Panc1 (cell line): ENCODE measurements at regions not wholly inside any gene's neighbourhood (a gene's known extent, or its start where the extent isn't known, plus 50 kb on each side); places are given as distances from the start of the nearest gene placed in this dataset.

Source experiments
- POLR2AphosphoS5 ChIP-seq: IDR thresholded peaks from 2 replicates; pipeline ENCODE4 v1.6.1; 2012; ENCODE audit warnings: mild to moderate bottlenecking, low read depth, low read length, moderate library complexity
- SIN3A ChIP-seq: IDR thresholded peaks from 2 replicates; pipeline ENCODE4 v1.6.1; 2012; ENCODE audit warnings: low read depth, mild to moderate bottlenecking, low read length, moderate library complexity, borderline replicate concordance; ENCODE audit not compliant: insufficient read depth
- TCF7L2 ChIP-seq: IDR thresholded peaks from 2 replicates; pipeline ENCODE4 v1.6.1; 2011; ENCODE audit warnings: mild to moderate bottlenecking, low read depth, low read length, inconsistent platforms
- TF ChIP-seq, protein P1 (sequence below): fragments of 450-650 bp; IDR thresholded peaks from 2 replicates; pipeline ENCODE4 v1.5.1; 2017; ENCODE audit warnings: mild to moderate bottlenecking
- TF ChIP-seq, protein P2 (sequence below), 2 experiments: IDR thresholded peaks; 2 replicates each; pipeline ENCODE4 v1.6.1; 2011 to 2012; ENCODE audit warnings: low read depth in 2 of 2, control low read depth in 1 of 2, low read length in 1 of 2, mild to moderate bottlenecking in 1 of 2, moderate library complexity in 1 of 2; ENCODE audit not compliant: insufficient read depth in 1 of 2

DNA sequence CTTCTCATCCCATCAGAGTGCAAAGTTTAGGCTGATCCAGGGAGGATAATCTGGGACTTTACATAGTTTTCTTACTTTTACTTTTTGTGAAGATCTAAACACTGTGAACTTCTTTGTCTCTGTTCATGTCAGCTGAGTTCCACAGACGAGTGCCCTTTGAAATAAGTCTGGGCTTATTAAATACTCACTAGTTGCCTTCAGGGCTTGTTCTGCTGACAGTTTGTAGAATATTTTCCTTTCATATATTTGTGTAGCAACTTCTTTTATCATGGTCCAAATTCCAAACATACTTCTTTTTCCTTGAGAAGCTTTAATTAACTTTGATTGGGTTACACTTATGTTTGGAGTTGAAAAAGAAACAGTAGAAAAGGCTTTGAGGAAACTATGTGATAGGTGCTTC is 109.6 kb downstream of the SH2D1A start:
- TF ChIP-seq, protein P1, sequence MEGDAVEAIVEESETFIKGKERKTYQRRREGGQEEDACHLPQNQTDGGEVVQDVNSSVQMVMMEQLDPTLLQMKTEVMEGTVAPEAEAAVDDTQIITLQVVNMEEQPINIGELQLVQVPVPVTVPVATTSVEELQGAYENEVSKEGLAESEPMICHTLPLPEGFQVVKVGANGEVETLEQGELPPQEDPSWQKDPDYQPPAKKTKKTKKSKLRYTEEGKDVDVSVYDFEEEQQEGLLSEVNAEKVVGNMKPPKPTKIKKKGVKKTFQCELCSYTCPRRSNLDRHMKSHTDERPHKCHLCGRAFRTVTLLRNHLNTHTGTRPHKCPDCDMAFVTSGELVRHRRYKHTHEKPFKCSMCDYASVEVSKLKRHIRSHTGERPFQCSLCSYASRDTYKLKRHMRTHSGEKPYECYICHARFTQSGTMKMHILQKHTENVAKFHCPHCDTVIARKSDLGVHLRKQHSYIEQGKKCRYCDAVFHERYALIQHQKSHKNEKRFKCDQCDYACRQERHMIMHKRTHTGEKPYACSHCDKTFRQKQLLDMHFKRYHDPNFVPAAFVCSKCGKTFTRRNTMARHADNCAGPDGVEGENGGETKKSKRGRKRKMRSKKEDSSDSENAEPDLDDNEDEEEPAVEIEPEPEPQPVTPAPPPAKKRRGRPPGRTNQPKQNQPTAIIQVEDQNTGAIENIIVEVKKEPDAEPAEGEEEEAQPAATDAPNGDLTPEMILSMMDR = no peak
- TF ChIP-seq SIN3A (no peak), POLR2AphosphoS5 (no peak), TCF7L2 (no peak)
- TF ChIP-seq, protein P2, sequence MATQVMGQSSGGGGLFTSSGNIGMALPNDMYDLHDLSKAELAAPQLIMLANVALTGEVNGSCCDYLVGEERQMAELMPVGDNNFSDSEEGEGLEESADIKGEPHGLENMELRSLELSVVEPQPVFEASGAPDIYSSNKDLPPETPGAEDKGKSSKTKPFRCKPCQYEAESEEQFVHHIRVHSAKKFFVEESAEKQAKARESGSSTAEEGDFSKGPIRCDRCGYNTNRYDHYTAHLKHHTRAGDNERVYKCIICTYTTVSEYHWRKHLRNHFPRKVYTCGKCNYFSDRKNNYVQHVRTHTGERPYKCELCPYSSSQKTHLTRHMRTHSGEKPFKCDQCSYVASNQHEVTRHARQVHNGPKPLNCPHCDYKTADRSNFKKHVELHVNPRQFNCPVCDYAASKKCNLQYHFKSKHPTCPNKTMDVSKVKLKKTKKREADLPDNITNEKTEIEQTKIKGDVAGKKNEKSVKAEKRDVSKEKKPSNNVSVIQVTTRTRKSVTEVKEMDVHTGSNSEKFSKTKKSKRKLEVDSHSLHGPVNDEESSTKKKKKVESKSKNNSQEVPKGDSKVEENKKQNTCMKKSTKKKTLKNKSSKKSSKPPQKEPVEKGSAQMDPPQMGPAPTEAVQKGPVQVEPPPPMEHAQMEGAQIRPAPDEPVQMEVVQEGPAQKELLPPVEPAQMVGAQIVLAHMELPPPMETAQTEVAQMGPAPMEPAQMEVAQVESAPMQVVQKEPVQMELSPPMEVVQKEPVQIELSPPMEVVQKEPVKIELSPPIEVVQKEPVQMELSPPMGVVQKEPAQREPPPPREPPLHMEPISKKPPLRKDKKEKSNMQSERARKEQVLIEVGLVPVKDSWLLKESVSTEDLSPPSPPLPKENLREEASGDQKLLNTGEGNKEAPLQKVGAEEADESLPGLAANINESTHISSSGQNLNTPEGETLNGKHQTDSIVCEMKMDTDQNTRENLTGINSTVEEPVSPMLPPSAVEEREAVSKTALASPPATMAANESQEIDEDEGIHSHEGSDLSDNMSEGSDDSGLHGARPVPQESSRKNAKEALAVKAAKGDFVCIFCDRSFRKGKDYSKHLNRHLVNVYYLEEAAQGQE (IDR thresholded peaks at IDR 0.05; ENCODE audit: insufficient read depth in 1 of 2, low read depth in 2 of 2, low read length in 1 of 2) = no peak
